WERI-Rb-1 (cell line): ENCODE measurements at regions not wholly inside any gene's neighbourhood (a gene's known extent, or its start where the extent isn't known, plus 50 kb on each side); places are given as distances from the start of the nearest gene placed in this dataset.

Experiments
- DNase-seq: peaks from one replicate; pipeline ENCODE4 v3.0.0-alpha.2; 2020
- H3K27ac ChIP-seq: fragments of 250-450 bp; sonication (Bioruptor Pico); 2 replicates; pipeline ENCODE4 v1.5.1; 2020; ENCODE audit warnings: mild to moderate bottlenecking, moderate library complexity
- H3K27me3 ChIP-seq: fragments of 250-450 bp; sonication (Bioruptor Pico); 2 replicates; pipeline ENCODE4 v1.5.1; 2021; ENCODE audit warnings: mild to moderate bottlenecking, low read depth, moderate library complexity; ENCODE audit not compliant: insufficient read depth, severe bottlenecking
- H3K36me3 ChIP-seq: fragments of 250-450 bp; sonication (Bioruptor Pico); 2 replicates; pipeline ENCODE4 v1.5.1; 2020; ENCODE audit warnings: mild to moderate bottlenecking, moderate library complexity
- H3K4me3 ChIP-seq: 2 replicates; pipeline ENCODE4 v1.5.1; 2011; ENCODE audit warnings: low read depth, mild to moderate bottlenecking, control low read depth, low read length
- H3K9me3 ChIP-seq: fragments of 250-450 bp; sonication (Bioruptor Pico); 2 replicates; pipeline ENCODE4 v1.5.1; 2021; ENCODE audit warnings: mild to moderate bottlenecking, moderate library complexity; ENCODE audit not compliant: severe bottlenecking
- CTCF ChIP-seq: IDR thresholded peaks from 2 replicates; pipeline ENCODE4 v1.5.1; 2011; ENCODE audit warnings: low read depth, mild to moderate bottlenecking, control low read depth, inconsistent platforms, low read length

- Histone ChIP-seq H3K4me3 (no peak overlapping the region), H3K9me3 (no peaks in the 10 kb centered on the region), H3K36me3 (no peaks in the 10 kb centered on the region), H3K27ac (no peak overlapping the region), H3K27me3 (no peaks in the 10 kb centered on the region)
- DNase-seq = no peak
- no peak for TF ChIP-seq CTCF
These were observed 314.4 kb downstream of the ANKRD30A start for GRCh38 chr10:37439826-37440225.

GRCh38 chr10:37436357-37436756 lies 311.0 kb downstream of the ANKRD30A start:
- Histone ChIP-seq H3K36me3 (no peaks in the 10 kb centered on the region), H3K27ac (no peak overlapping the region), H3K27me3 (no peaks in the 10 kb centered on the region), H3K9me3 (no peaks in the 10 kb centered on the region), H3K4me3 (no peak overlapping the region)
- DNase-seq = no peak
- TF ChIP-seq CTCF = no peak

- no peak overlapping the region for H3K4me3 ChIP-seq
- no peaks in the 10 kb centered on the region for H3K9me3 ChIP-seq
- no peaks in the 10 kb centered on the region for H3K27me3 ChIP-seq
- no peak for TF ChIP-seq CTCF
- H3K36me3 ChIP-seq = no peaks in the 10 kb centered on the region
- no peak for DNase-seq
- H3K27ac ChIP-seq = no peak overlapping the region
These were observed 308.7 kb downstream of the ANKRD30A start for GRCh38 chr10:37434091-37434490.
